Upper lobe of right lung (tissue), 1 donor: ENCODE measurements at regions not wholly inside any gene's neighbourhood (a gene's known extent, or its start where the extent isn't known, plus 50 kb on each side); places are given as distances from the start of the nearest gene placed in this dataset.

Experiments
- ATAC-seq: fragments of 200-7000 bp; cut with Tn5 transposase; one replicate; pipeline ENCODE4 v1.9.1; 2020; ENCODE audit warnings: mild to moderate bottlenecking, moderate library complexity
- DNase-seq: peaks from one replicate; pipeline ENCODE4 v3.0.0-alpha.2; 2020
- H3K27ac ChIP-seq: fragments of 200-600 bp; one replicate; pipeline ENCODE4 v1.8.0; 2022
- H3K27me3 ChIP-seq: fragments of 200-600 bp; one replicate; pipeline ENCODE4 v1.8.0; 2022; ENCODE audit warnings: mild to moderate bottlenecking
- H3K36me3 ChIP-seq: fragments of 200-600 bp; one replicate; pipeline ENCODE4 v1.8.0; 2022
- H3K4me1 ChIP-seq: fragments of 200-600 bp; one replicate; pipeline ENCODE4 v1.8.0; 2022
- H3K4me3 ChIP-seq: fragments of 200-600 bp; one replicate; pipeline ENCODE4 v1.8.0; 2022; ENCODE audit warnings: mild to moderate bottlenecking
- H3K9me3 ChIP-seq: fragments of 200-600 bp; one replicate; pipeline ENCODE4 v1.8.0; 2022
- CTCF ChIP-seq: fragments of 200-600 bp; IDR thresholded peaks from one replicate; pipeline ENCODE4 v1.8.0; 2022; ENCODE audit warnings: antibody characterized with exemption
- intact Hi-C: fragments of 100-400 bp; cut with DNase I; formaldehyde crosslinking; loops from one replicate; pipeline ENCODE4 v1.11.0; 2022
- donor health status: DM: no; HTN: yes; CAD: no; lungs with severe emphysema.

DNA sequence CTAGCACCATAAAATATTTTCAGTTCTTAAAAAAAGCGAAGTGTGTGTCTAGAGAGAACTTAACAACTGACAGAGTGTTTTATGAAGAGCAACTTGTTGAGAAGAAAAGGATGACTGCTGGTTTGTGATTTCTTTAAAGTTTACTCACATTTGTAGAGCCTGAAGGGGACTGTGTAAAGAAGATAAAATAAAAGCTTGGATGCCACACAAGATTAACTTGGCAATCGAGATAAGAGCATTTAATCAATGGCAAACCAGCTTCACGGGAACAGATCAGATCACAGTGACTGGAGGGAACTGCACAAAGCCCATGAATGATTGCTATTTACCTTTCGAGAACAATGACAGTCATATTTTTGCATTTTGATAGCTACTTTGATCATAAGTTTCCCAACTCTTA lies 2013.1 kb upstream of the CDH9 start:
- Histone ChIP-seq H3K36me3 (no peaks in the 10 kb centered on the region), H3K4me3 (no peak overlapping the region), H3K4me1 (no peaks in the 10 kb centered on the region), H3K9me3 (no peaks in the 10 kb centered on the region), H3K27me3 (no peaks in the 10 kb centered on the region), H3K27ac (no peak overlapping the region)
- ATAC-seq, result no peak
- intact Hi-C loops, result no loop called here
- no peak for TF ChIP-seq CTCF
- DNase-seq, result no peak

- no peak overlapping the region for H3K4me3 ChIP-seq
- ATAC-seq, result no peak
These were observed 2003.8 kb upstream of the CDH9 start for GRCh38 chr5:29042152-29042551.

DNA sequence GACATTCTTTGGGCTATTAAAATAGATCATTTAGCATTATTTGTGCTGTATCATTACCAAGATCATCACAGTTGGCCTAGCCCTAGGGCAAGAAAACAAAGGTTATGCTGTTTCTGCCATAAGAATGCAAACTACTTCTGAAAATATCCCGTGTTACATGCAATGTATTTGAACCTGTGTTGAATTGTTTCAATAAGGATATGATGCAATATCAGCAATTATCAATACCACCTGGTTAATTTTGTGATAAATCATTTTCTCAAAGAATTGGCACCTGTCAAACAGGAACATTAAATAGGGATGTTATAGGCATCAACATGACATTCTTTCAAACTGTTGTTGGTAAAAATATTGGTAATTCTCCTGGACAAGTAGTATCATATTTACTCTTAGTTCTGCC lies 2002.0 kb upstream of the CDH9 start:
- Histone ChIP-seq H3K27me3 (no peaks in the 10 kb centered on the region), H3K27ac (no peak overlapping the region), H3K36me3 (no peaks in the 10 kb centered on the region), H3K4me1 (no peaks in the 10 kb centered on the region), H3K4me3 (no peak overlapping the region), H3K9me3 (no peaks in the 10 kb centered on the region)
- intact Hi-C loops, result no loop called here
- DNase-seq (no peak), ATAC-seq (no peak)
- no peak for TF ChIP-seq CTCF

More at GRCh38 chr5:29042152-29042551, 2003.8 kb upstream of the CDH9 start:
- intact Hi-C loops, result no loop called here
- Histone ChIP-seq H3K9me3 (no peaks in the 10 kb centered on the region), H3K36me3 (no peaks in the 10 kb centered on the region), H3K27ac (no peak overlapping the region), H3K27me3 (no peaks in the 10 kb centered on the region), H3K4me1 (no peaks in the 10 kb centered on the region)
- no peak for TF ChIP-seq CTCF
- no peak for DNase-seq

DNA sequence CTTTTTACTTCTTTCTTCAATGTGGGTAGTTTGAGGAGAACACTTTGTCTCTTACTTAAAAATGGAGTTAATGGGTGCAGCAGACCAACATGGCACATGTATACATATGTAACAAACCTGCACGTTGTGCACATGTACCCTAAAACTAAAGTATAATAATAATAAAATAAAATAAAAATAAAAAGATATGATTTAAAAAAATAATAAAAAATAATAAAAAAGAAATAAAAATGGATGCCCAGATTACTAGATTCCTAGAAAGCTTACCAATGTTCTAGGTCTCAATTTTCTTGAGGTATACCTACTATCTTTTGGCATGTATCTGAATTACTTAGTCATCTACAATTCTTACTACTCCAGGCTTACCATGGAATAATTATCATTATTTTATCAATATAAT lies 2001.6 kb upstream of the CDH9 start:
- H3K9me3 ChIP-seq, result no peaks in the 10 kb centered on the region
- no peaks in the 10 kb centered on the region for H3K36me3 ChIP-seq
- H3K27ac ChIP-seq, result no peak overlapping the region
- no peak for TF ChIP-seq CTCF
- H3K27me3 ChIP-seq, result no peaks in the 10 kb centered on the region
- H3K4me1 ChIP-seq, result no peaks in the 10 kb centered on the region
- intact Hi-C loops, result no loop called here
- ATAC-seq, result no peak
- no peak overlapping the region for H3K4me3 ChIP-seq
- DNase-seq, result no peak

DNA sequence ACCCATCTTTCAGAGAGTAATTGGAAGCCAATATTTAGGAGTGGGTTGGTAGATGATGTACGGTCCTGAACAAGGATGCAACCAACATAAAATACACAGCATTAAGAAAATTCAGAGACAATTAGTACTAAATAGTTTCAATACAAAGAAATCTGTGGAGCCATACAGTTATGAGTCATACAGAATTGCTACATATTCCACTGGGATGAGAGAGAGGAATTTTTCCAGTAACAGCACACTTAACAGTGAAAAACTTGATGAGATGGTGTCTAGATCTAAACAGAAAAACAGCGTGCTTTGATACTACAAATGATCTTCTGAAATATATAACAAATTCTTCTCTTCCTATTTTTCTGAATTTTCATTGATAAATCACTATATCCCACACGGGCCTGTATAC lies 1999.3 kb upstream of the CDH9 start:
- no peak overlapping the region for H3K27ac ChIP-seq
- no peak for TF ChIP-seq CTCF
- intact Hi-C loops, result no loop called here

DNA sequence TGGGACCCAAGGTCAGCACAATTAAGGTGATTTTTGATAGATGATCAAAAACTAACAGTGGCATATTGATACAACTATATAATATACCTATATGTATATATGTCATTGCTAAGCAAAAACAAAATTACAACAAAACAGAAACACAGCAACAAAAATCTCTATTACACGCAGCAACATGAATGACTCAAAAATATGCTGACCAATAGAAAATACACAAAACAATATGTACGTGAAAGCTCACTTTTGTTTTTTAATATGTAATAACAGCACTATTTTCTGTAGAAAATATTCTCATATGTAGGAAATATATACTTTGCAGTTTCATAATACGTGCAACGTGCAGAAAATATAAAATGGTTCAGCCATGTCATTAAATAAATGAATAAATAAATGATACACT lies 1985.7 kb upstream of the CDH9 start:
- Histone ChIP-seq H3K4me3 (no peak overlapping the region), H3K9me3 (no peaks in the 10 kb centered on the region), H3K36me3 (no peaks in the 10 kb centered on the region), H3K4me1 (no peaks in the 10 kb centered on the region), H3K27ac (no peak overlapping the region), H3K27me3 (no peaks in the 10 kb centered on the region)
- DNase-seq (no peak), ATAC-seq (no peak)
- intact Hi-C loops, result no loop called here
- TF ChIP-seq CTCF, result no peak

More for the DNA sequence above, 1999.3 kb upstream of the CDH9 start:
- DNase-seq (no peak), ATAC-seq (no peak)
- no peaks in the 10 kb centered on the region for H3K36me3 ChIP-seq
- no peak overlapping the region for H3K4me3 ChIP-seq
- no peaks in the 10 kb centered on the region for H3K4me1 ChIP-seq
- H3K27me3 ChIP-seq, result no peaks in the 10 kb centered on the region
- no peaks in the 10 kb centered on the region for H3K9me3 ChIP-seq
